GM12892 (cell line): ENCODE measurements at regions not wholly inside any gene's neighbourhood (a gene's known extent, or its start where the extent isn't known, plus 50 kb on each side); places are given as distances from the start of the nearest gene placed in this dataset.

Experiments
- DNase-seq: peaks from one replicate; pipeline ENCODE4 v3.0.0; 2011; ENCODE audit not compliant: insufficient read length
- FAIRE-seq: peaks from 2 replicates; lab custom pipeline; 2011; peaks lifted over from hg19 to GRCh38; lab: Jason Lieb, UNC
- POLR2A ChIP-seq: IDR thresholded peaks from 2 replicates; pipeline ENCODE4 v1.6.1; 2011; ENCODE audit warnings: low read depth, low read length, control low read depth
- POLR2AphosphoS5 ChIP-seq: IDR thresholded peaks from 2 replicates; pipeline ENCODE4 v1.6.1; 2011; ENCODE audit warnings: low read depth, low read length, control low read depth
- TAF1 ChIP-seq: IDR thresholded peaks from 2 replicates; pipeline ENCODE4 v1.6.1; 2011; ENCODE audit warnings: low read depth, mild to moderate bottlenecking, control low read depth, low read length, borderline replicate concordance

GRCh38 chr9:134989206-134990065 is 71.7 kb upstream of the FCN1 start:
- FAIRE-seq = no peak
- DNase-seq = no peak
- no peak for TF ChIP-seq POLR2AphosphoS5

- FAIRE-seq (no peak), DNase-seq (no peak)
- TF ChIP-seq TAF1 (no peak), POLR2AphosphoS5 (no peak), POLR2A (no peak)
Observed at GRCh38 chr9:134991808-134992754, 74.4 kb upstream of the FCN1 start.

GRCh38 chr9:134992755-134993124 is 75.0 kb upstream of the FCN1 start:
- no peak for DNase-seq
- TF ChIP-seq TAF1 (no peak), POLR2A (no peak), POLR2AphosphoS5 (no peak)
- FAIRE-seq = no peak

GRCh38 chr9:134993416-134993815 is 75.7 kb upstream of the FCN1 start:
- DNase-seq (no peak), FAIRE-seq (no peak)
- TF ChIP-seq POLR2AphosphoS5 = no peak
- TF ChIP-seq POLR2A = no peak
- TF ChIP-seq TAF1 = no peak

- TF ChIP-seq TAF1 (no peak), POLR2A (no peak), POLR2AphosphoS5 (no peak)
- no peak for FAIRE-seq
- DNase-seq = no peak
Observed at GRCh38 chr9:134993996-134994720, 76.4 kb upstream of the FCN1 start.

- FAIRE-seq = no peak
- no peak for DNase-seq
- TF ChIP-seq POLR2A = no peak
- TF ChIP-seq POLR2AphosphoS5 = no peak
- TF ChIP-seq TAF1 = no peak
Observed at GRCh38 chr9:134994926-134995791, 77.4 kb upstream of the FCN1 start.

GRCh38 chr9:134995792-134996120 is 78.0 kb upstream of the FCN1 start:
- DNase-seq = no peak
- FAIRE-seq = no peak
- TF ChIP-seq POLR2AphosphoS5 (no peak), POLR2A (no peak), TAF1 (no peak)

- no peak for FAIRE-seq
Observed at GRCh38 chr9:134996591-134997530, 79.1 kb upstream of the FCN1 start.

GRCh38 chr9:135000647-135001245 is 83.0 kb upstream of the FCN1 start:
- no peak for FAIRE-seq
- TF ChIP-seq POLR2A = no peak
- DNase-seq = no peak

More at GRCh38 chr9:134996591-134997530, 79.1 kb upstream of the FCN1 start:
- no peak for TF ChIP-seq POLR2A
- no peak for DNase-seq
